OCI-LY1 (cell line): ENCODE measurements at regions not wholly inside any gene's neighbourhood (a gene's known extent, or its start where the extent isn't known, plus 50 kb on each side); places are given as distances from the start of the nearest gene placed in this dataset.

Experiments
- H2AFZ ChIP-seq: fragments of 200-600 bp; sonication (generic), shearing (Covaris generic); 2 replicates; pipeline ENCODE4 v1.6.0; 2014; ENCODE audit warnings: antibody characterized with exemption, mild to moderate bottlenecking, low read length
- H3F3A ChIP-seq: fragments of 200-600 bp; sonication (generic), shearing (Covaris generic); 2 replicates; pipeline ENCODE4 v1.6.0; 2014; ENCODE audit warnings: mild to moderate bottlenecking, antibody characterized with exemption, low read length, moderate library complexity; ENCODE audit not compliant: insufficient read depth
- H3K27ac ChIP-seq: fragments of 200-600 bp; sonication (generic); 2 replicates; pipeline ENCODE4 v1.5.1; 2014; ENCODE audit warnings: low read length, mixed run types, mild to moderate bottlenecking, low read depth; ENCODE audit not compliant: poor library complexity, severe bottlenecking
- H3K27me3 ChIP-seq: fragments of 200-600 bp; sonication (generic); 2 replicates; pipeline ENCODE4 v1.6.0; 2014; ENCODE audit warnings: antibody characterized with exemption, mild to moderate bottlenecking, low read length, moderate library complexity; ENCODE audit not compliant: insufficient read depth
- H3K36me3 ChIP-seq: fragments of 200-600 bp; sonication (generic); 2 replicates; pipeline ENCODE4 v1.6.1; 2014; ENCODE audit warnings: mild to moderate bottlenecking, antibody characterized with exemption, low read length, moderate library complexity, mixed read lengths; ENCODE audit not compliant: insufficient read depth
- H3K4me1 ChIP-seq: fragments of 200-600 bp; sonication (generic); 2 replicates; pipeline ENCODE4 v1.5.1; 2014; ENCODE audit warnings: mild to moderate bottlenecking, low read length, moderate library complexity; ENCODE audit not compliant: insufficient read depth, severe bottlenecking
- H3K4me2 ChIP-seq: fragments of 200-600 bp; sonication (generic), shearing (Covaris generic); 2 replicates; pipeline ENCODE4 v1.6.1; 2014; ENCODE audit warnings: low read length
- H3K4me3 ChIP-seq: fragments of 200-600 bp; sonication (generic); 2 replicates; pipeline ENCODE4 v1.5.1; 2014; ENCODE audit warnings: low read length, low read depth, mild to moderate bottlenecking, mixed read lengths; ENCODE audit not compliant: poor library complexity, severe bottlenecking
- H3K79me2 ChIP-seq: fragments of 200-600 bp; shearing (Covaris generic); 2 replicates; pipeline ENCODE4 v1.6.1; 2016; ENCODE audit warnings: mixed run types, low read length, mixed read lengths; ENCODE audit not compliant: insufficient read depth
- H3K9ac ChIP-seq: fragments of 200-600 bp; sonication (generic), shearing (Covaris generic); 2 replicates; pipeline ENCODE4 v1.6.1; 2014; ENCODE audit warnings: mild to moderate bottlenecking, low read length, mixed read lengths
- H3K9me2 ChIP-seq: fragments of 200-600 bp; sonication (generic), shearing (Covaris generic); 2 replicates; pipeline ENCODE4 v1.6.1; 2014; ENCODE audit warnings: low read depth, mild to moderate bottlenecking, low read length, mixed read lengths
- H3K9me3 ChIP-seq: fragments of 200-600 bp; shearing (Covaris generic); 2 replicates; pipeline ENCODE4 v1.6.1; 2014; ENCODE audit warnings: low read length, mixed read lengths
- H4K20me1 ChIP-seq: fragments of 200-600 bp; sonication (generic), shearing (Covaris generic); 2 replicates; pipeline ENCODE4 v1.6.0; 2016; ENCODE audit warnings: mild to moderate bottlenecking, low read length; ENCODE audit not compliant: insufficient read depth
- EZH2 ChIP-seq: fragments of 200-600 bp; sonication (generic), shearing (Covaris generic); IDR thresholded peaks from 2 replicates; pipeline ENCODE4 v1.8.0; 2017; ENCODE audit warnings: borderline replicate concordance, mixed run types, mild to moderate bottlenecking, antibody characterized with exemption, low read length, moderate library complexity, mixed read lengths
- TF ChIP-seq, protein P1 (sequence below): fragments of 200-600 bp; sonication (generic), shearing (Covaris generic); IDR thresholded peaks from 2 replicates; pipeline ENCODE4 v1.5.1; 2017; ENCODE audit warnings: mild to moderate bottlenecking, antibody characterized with exemption, low read length, moderate library complexity, mixed read lengths

- Histone ChIP-seq H3K9me3 (no peaks in the 10 kb centered on the region), H3K27me3 (no peaks in the 10 kb centered on the region), H3F3A (no peaks in the 10 kb centered on the region), H3K79me2 (no peaks in the 10 kb centered on the region), H3K9me2 (no peaks in the 10 kb centered on the region), H3K4me2 (no peak overlapping the region), H3K4me1 (no peaks in the 10 kb centered on the region), H4K20me1 (no peaks in the 10 kb centered on the region), H3K4me3 (no peak overlapping the region), H3K36me3 (no peaks in the 10 kb centered on the region), H3K27ac (no peak overlapping the region), H2AFZ (no peak overlapping the region), H3K9ac (no peak overlapping the region)
- no peak for TF ChIP-seq EZH2
- TF ChIP-seq, protein P1, sequence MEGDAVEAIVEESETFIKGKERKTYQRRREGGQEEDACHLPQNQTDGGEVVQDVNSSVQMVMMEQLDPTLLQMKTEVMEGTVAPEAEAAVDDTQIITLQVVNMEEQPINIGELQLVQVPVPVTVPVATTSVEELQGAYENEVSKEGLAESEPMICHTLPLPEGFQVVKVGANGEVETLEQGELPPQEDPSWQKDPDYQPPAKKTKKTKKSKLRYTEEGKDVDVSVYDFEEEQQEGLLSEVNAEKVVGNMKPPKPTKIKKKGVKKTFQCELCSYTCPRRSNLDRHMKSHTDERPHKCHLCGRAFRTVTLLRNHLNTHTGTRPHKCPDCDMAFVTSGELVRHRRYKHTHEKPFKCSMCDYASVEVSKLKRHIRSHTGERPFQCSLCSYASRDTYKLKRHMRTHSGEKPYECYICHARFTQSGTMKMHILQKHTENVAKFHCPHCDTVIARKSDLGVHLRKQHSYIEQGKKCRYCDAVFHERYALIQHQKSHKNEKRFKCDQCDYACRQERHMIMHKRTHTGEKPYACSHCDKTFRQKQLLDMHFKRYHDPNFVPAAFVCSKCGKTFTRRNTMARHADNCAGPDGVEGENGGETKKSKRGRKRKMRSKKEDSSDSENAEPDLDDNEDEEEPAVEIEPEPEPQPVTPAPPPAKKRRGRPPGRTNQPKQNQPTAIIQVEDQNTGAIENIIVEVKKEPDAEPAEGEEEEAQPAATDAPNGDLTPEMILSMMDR = no peak
Observed at GRCh38 chr10:61302124-61302523, 151.1 kb downstream of the TMEM26 start.

DNA sequence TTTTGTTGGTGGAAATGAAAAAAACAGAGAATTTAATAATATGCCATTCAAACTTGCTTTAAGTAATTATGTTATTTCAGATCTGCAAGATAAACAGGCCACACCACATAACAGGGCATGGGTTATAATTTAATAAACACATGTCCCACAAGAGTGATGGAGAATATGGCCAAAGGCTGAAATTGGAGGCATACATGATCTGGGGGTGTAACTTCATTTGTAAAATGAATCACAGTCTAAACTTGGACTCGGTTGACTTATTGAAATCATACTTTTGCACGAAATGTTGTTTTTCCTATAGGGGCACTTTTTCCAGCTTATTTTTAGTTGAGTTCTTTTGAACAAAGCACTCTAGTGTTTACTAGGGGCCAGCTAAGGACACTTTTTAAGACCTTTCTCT lies 151.6 kb downstream of the TMEM26 start:
- Histone ChIP-seq H4K20me1 (no peaks in the 10 kb centered on the region), H3K4me2 (no peak overlapping the region), H3K4me3 (no peak overlapping the region), H3K9ac (no peak overlapping the region), H3K27ac (no peak overlapping the region), H3K27me3 (no peaks in the 10 kb centered on the region), H3K9me2 (no peaks in the 10 kb centered on the region), H3K79me2 (no peaks in the 10 kb centered on the region), H3K36me3 (no peaks in the 10 kb centered on the region), H3F3A (no peaks in the 10 kb centered on the region), H3K4me1 (no peaks in the 10 kb centered on the region), H3K9me3 (no peaks in the 10 kb centered on the region), H2AFZ (no peak overlapping the region)
- TF ChIP-seq, protein P1 = no peak
- no peak for TF ChIP-seq EZH2

DNA sequence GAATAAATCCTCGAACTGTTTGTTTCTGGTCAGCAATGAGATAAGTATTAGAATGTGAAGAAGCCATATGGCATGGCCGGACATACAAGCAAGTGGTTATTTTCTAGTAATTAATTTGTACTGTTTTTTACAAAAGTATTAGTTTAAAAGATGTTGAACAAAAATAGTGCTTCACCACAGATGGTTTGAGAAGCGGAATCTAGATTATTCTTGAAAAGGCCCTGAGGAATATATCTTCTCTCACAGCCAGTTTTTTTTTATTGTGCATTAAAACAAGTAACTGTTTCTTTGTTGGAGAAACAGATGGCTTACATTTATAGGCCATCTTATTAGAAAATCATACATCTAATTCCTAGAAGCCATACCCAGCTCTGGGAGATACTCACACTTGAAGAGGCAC lies 153.3 kb downstream of the TMEM26 start:
- H3K9me3 ChIP-seq = no peaks in the 10 kb centered on the region
- no peak overlapping the region for H2AFZ ChIP-seq
- no peaks in the 10 kb centered on the region for H3K79me2 ChIP-seq
- H3K9ac ChIP-seq = no peak overlapping the region
- no peaks in the 10 kb centered on the region for H3K4me1 ChIP-seq
- H3K27me3 ChIP-seq = no peaks in the 10 kb centered on the region
- no peak overlapping the region for H3K4me2 ChIP-seq
- H3K27ac ChIP-seq = no peak overlapping the region
- no peak for TF ChIP-seq EZH2
- TF ChIP-seq, protein P1 = no peak
- no peaks in the 10 kb centered on the region for H3K36me3 ChIP-seq
- H4K20me1 ChIP-seq = no peaks in the 10 kb centered on the region
- no peaks in the 10 kb centered on the region for H3F3A ChIP-seq
- no peaks in the 10 kb centered on the region for H3K9me2 ChIP-seq
- H3K4me3 ChIP-seq = no peak overlapping the region
